Upper lobe of right lung (tissue), 1 donor: ENCODE measurements at regions not wholly inside any gene's neighbourhood (a gene's known extent, or its start where the extent isn't known, plus 50 kb on each side); places are given as distances from the start of the nearest gene placed in this dataset.
A peak's percentile ranks its signal among the peaks of the same experiment; 100 is the strongest.

Experiments
- ATAC-seq: fragments of 200-7000 bp; cut with Tn5 transposase; one replicate; pipeline ENCODE4 v1.9.1; 2020; ENCODE audit warnings: mild to moderate bottlenecking, moderate library complexity
- DNase-seq: peaks from one replicate; pipeline ENCODE4 v3.0.0-alpha.2; 2020
- H3K27ac ChIP-seq: fragments of 200-600 bp; one replicate; pipeline ENCODE4 v1.8.0; 2022
- H3K27me3 ChIP-seq: fragments of 200-600 bp; one replicate; pipeline ENCODE4 v1.8.0; 2022; ENCODE audit warnings: mild to moderate bottlenecking
- H3K36me3 ChIP-seq: fragments of 200-600 bp; one replicate; pipeline ENCODE4 v1.8.0; 2022
- H3K4me1 ChIP-seq: fragments of 200-600 bp; one replicate; pipeline ENCODE4 v1.8.0; 2022
- H3K4me3 ChIP-seq: fragments of 200-600 bp; one replicate; pipeline ENCODE4 v1.8.0; 2022; ENCODE audit warnings: mild to moderate bottlenecking
- H3K9me3 ChIP-seq: fragments of 200-600 bp; one replicate; pipeline ENCODE4 v1.8.0; 2022
- CTCF ChIP-seq: fragments of 200-600 bp; IDR thresholded peaks from one replicate; pipeline ENCODE4 v1.8.0; 2022; ENCODE audit warnings: antibody characterized with exemption
- intact Hi-C: fragments of 100-400 bp; cut with DNase I; formaldehyde crosslinking; loops from one replicate; pipeline ENCODE4 v1.11.0; 2022
- donor health status: DM: no; HTN: yes; CAD: no; lungs with severe emphysema.

GRCh38 chr2:8421658-8422449 lies 260.0 kb upstream of the ID2 start:
- H3K36me3 ChIP-seq = no peaks in the 10 kb centered on the region
- H3K27me3 ChIP-seq = no peaks in the 10 kb centered on the region
- no peak for TF ChIP-seq CTCF
- no peak for ATAC-seq
- H3K4me3 ChIP-seq = no peak overlapping the region
- intact Hi-C loops = no loop called here
- no peaks in the 10 kb centered on the region for H3K9me3 ChIP-seq
- no peaks in the 10 kb centered on the region for H3K4me1 ChIP-seq
- no peak for DNase-seq
- H3K27ac ChIP-seq = no peak overlapping the region

- TF ChIP-seq CTCF = no peak
- no peak overlapping the region for H3K27ac ChIP-seq
- intact Hi-C loops = no loop called here
- no peak for ATAC-seq
- no peaks in the 10 kb centered on the region for H3K4me1 ChIP-seq
- no peaks in the 10 kb centered on the region for H3K27me3 ChIP-seq
- H3K9me3 ChIP-seq = no peaks in the 10 kb centered on the region
- H3K36me3 ChIP-seq = no peaks in the 10 kb centered on the region
- H3K4me3 ChIP-seq = no peak overlapping the region
- DNase-seq = no peak
These were observed 259.4 kb upstream of the ID2 start for GRCh38 chr2:8422450-8422800.

GRCh38 chr2:8424997-8425900 lies 256.6 kb upstream of the ID2 start:
- no peaks in the 10 kb centered on the region for H3K27me3 ChIP-seq
- ATAC-seq (peak; percentile 49), DNase-seq (no peak)
- H3K4me1 ChIP-seq = no peaks in the 10 kb centered on the region
- H3K4me3 ChIP-seq = no peak overlapping the region
- no peak overlapping the region for H3K27ac ChIP-seq
- intact Hi-C loops = no loop called here
- TF ChIP-seq CTCF = no peak
- H3K9me3 ChIP-seq = no peaks in the 10 kb centered on the region
- no peaks in the 10 kb centered on the region for H3K36me3 ChIP-seq

GRCh38 chr2:8426550-8426949 lies 255.3 kb upstream of the ID2 start:
- Histone ChIP-seq H3K9me3 (no peaks in the 10 kb centered on the region), H3K27ac (no peak overlapping the region), H3K4me1 (no peaks in the 10 kb centered on the region), H3K27me3 (no peaks in the 10 kb centered on the region), H3K4me3 (no peak overlapping the region), H3K36me3 (no peaks in the 10 kb centered on the region)
- DNase-seq (no peak), ATAC-seq (no peak)
- TF ChIP-seq CTCF = no peak
- intact Hi-C loops = no loop called here

- Histone ChIP-seq H3K36me3 (no peaks in the 10 kb centered on the region), H3K4me3 (no peak overlapping the region), H3K4me1 (no peaks in the 10 kb centered on the region), H3K9me3 (no peaks in the 10 kb centered on the region), H3K27ac (no peak overlapping the region), H3K27me3 (no peaks in the 10 kb centered on the region)
- ATAC-seq = no peak
- DNase-seq = no peak
- no peak for TF ChIP-seq CTCF
- intact Hi-C loops = no loop called here
These were observed 254.6 kb upstream of the ID2 start for GRCh38 chr2:8427211-8427610.
